Heart left ventricle (tissue), 16 donors: ENCODE measurements at regions not wholly inside any gene's neighbourhood (a gene's known extent, or its start where the extent isn't known, plus 50 kb on each side); places are given as distances from the start of the nearest gene placed in this dataset.

ENCODE experiments used
- ATAC-seq, 4 donors: fragments of 200-7000 bp; cut with Tn5 transposase; one replicate each; pipeline ENCODE4 v1.9.1; 2020 to 2022; ENCODE audit warnings: moderate library complexity in 4 of 4, mild to moderate bottlenecking in 3 of 4, moderate number of reproducible peaks in 1 of 4
- DNase-seq, 5 donors: peaks; one replicate each; pipeline ENCODE4 v3.0.0-alpha.2; 2020
- H3K27ac ChIP-seq, 12 donors: fragments of 200-600 bp; sonication (generic) in 4 of 12; one replicate each; pipeline versions ENCODE4 v1.5.0 to v1.8.0; 2016 to 2022; ENCODE audit warnings: mild to moderate bottlenecking in 2 of 12
- H3K27me3 ChIP-seq, 9 donors: fragments of 200-600 bp; sonication (generic) in 2 of 9; one replicate each; pipeline versions ENCODE4 v1.5.1 to v1.8.0; 2016 to 2022; ENCODE audit warnings: mild to moderate bottlenecking in 3 of 9
- H3K36me3 ChIP-seq, 9 donors: fragments of 200-600 bp; sonication (generic) in 2 of 9; one replicate each; pipeline versions ENCODE4 v1.5.0 to v1.8.0; 2018 to 2022; ENCODE audit warnings: mild to moderate bottlenecking in 2 of 9
- H3K4me1 ChIP-seq, 12 donors: fragments of 200-600 bp; sonication (generic) in 4 of 12; one replicate each; pipeline versions ENCODE4 v1.5.0 to v1.8.0; 2016 to 2022; ENCODE audit warnings: mild to moderate bottlenecking in 3 of 12
- H3K4me3 ChIP-seq, 12 donors: fragments of 200-600 bp; sonication (generic) in 4 of 12; one replicate each; pipeline versions ENCODE4 v1.5.0 to v1.8.0; 2017 to 2022; ENCODE audit warnings: mild to moderate bottlenecking in 9 of 12, moderate library complexity in 4 of 12
- H3K9me3 ChIP-seq, 12 donors: fragments of 200-600 bp; sonication (generic) in 4 of 12; one replicate each; pipeline versions ENCODE4 v1.5.0 to v1.8.0; 2016 to 2022; ENCODE audit warnings: mild to moderate bottlenecking in 1 of 12
- CTCF ChIP-seq, 12 donors: fragments of 200-600 bp; sonication (generic) in 4 of 12; IDR thresholded peaks; one replicate each; pipeline versions ENCODE4 v1.5.0 to v1.8.0; 2018 to 2022; ENCODE audit warnings: antibody characterized with exemption in 12 of 12, mild to moderate bottlenecking in 5 of 12
- POLR2A ChIP-seq, 2 donors: fragments of 450-650 bp; IDR thresholded peaks; one replicate each; pipeline ENCODE4 v1.6.1; 2017; ENCODE audit warnings: antibody characterized with exemption in 2 of 2, mild to moderate bottlenecking in 2 of 2, moderate library complexity in 2 of 2
- WGBS, 4 donors: extraction: QIAGEN DNeasy Blood & Tissue Kit in 2 of 4; methylation state at CpG; one replicate each; pipeline versions ENCODE4 v1.1.5 to v1.1.7; 2013 to 2018; 5-methylcytosine and 5-hydroxymethylcytosine counted together
- intact Hi-C, 10 donors: fragments of 100-400 bp; cut with DNase I; formaldehyde crosslinking; loops; one replicate each; pipeline versions ENCODE4 v1.11.1 to v1.14.2; 2022
- donor health status: ischemic (EF 13 %, LVEDD 7.1; RV severe dilation, severe dysfunction).
- donor health status: healthy with polysubstance abuse.
- donor health status: DM: no; HTN: yes; CAD: no.
- donor health status: DM: no; HTN: no; CAD: no.
- donor health status: ischemic (EF 25% LVEDD 6.9; RV normal size, moderate dysfunction).
- donor health status: ischemic (EF 25% LVEDD 5.7; RV mildly dilated, moderate dysfunction).
- donor health status: healthy.
- donor health status: DM: yes; HTN: yes; CAD: no.
- donor health status: ischemic (EF 35%, LVEDD 5.7; RV mildly dilated, moderate dysfunction).
- donor health status: nonischemic (EF 11% LVEDD 7.7; RV severe dilation, severe dysfunction).
- donor health status: DM: yes; HTN: yes; CAD: no.
- donor health status: PGD.
- donor health status: ischemic (EF 29% LVEDD 5.4; RV normal size, mild dysfunction).
- donor health status: nonischemic (EF 23%, LVEDD 6.1; RV moderate dilation, normal function).

DNA sequence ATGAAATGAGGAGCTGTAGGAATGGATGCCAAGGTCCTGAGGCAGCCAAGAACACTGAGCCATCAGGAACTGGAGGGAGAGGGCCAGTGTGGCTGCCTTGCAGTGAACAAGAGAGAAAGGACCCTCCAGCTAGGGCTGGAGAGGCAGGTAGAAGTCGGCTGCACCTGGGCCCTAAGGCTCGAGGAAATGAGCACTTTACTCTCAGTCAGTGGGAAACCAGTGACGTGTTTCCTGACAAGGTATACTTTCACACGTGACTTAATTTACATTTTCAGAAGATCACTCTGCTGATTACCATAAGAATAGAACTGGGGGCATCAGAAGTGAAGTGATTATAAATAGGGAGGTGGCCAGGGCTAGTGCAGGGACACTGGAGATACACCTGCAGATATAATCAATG is 115.2 kb downstream of the C17orf67 start:
- no peaks in the 10 kb centered on the region for H3K4me1 ChIP-seq
- H3K36me3 ChIP-seq, result no peaks in the 10 kb centered on the region
- no peak for DNase-seq
- H3K27ac ChIP-seq, result no peak overlapping the region
- H3K9me3 ChIP-seq, result no peaks in the 10 kb centered on the region
- H3K4me3 ChIP-seq, result no peak overlapping the region
- intact Hi-C loops, result loop anchor here in 9 of 10 donors (5.0 to 10.0 kb wide), 8 partner anchors 214 to 1196 kb away; no protein-coding TSS in a partner anchor
- TF ChIP-seq POLR2A (IDR thresholded peaks at IDR 0.05) (no peak), CTCF (IDR thresholded peaks at IDR 0.05) (no peak)
- peaks cover 0 to 14% (median 0%) of the 10 kb centered on the region in 9 donors for H3K27me3 ChIP-seq
- ATAC-seq, result no peak
- WGBS, 4 donors, result 69 to 75% (median 72%) methylated on average over 4 of the region's 4 CpGs

- Histone ChIP-seq H3K4me3 (no peak overlapping the region), H3K27ac (no peak overlapping the region), H3K36me3 (no peaks in the 10 kb centered on the region), H3K4me1 (no peaks in the 10 kb centered on the region), H3K27me3 (peaks cover 0 to 4% (median 0%) of the 10 kb centered on the region in 9 donors), H3K9me3 (no peaks in the 10 kb centered on the region)
- intact Hi-C loops, result no loop called here
- TF ChIP-seq POLR2A (IDR thresholded peaks at IDR 0.05), result no peak
- no peak for TF ChIP-seq CTCF (IDR thresholded peaks at IDR 0.05)
- 82 to 89% (median 84%) methylated on average over 5 of the region's 5 CpGs for WGBS, 4 donors
- ATAC-seq (no peak), DNase-seq (no peak)
Observed at GRCh38 chr17:56723421-56723820, 110.3 kb downstream of the C17orf67 start.

GRCh38 chr17:56724664-56725063 is 109.1 kb downstream of the C17orf67 start:
- no peak for DNase-seq
- no peaks in the 10 kb centered on the region for H3K36me3 ChIP-seq
- H3K9me3 ChIP-seq, result no peaks in the 10 kb centered on the region
- 46 to 66% (median 57%) methylated on average over 11 of the region's 11 CpGs for WGBS, 4 donors
- H3K27me3 ChIP-seq, result peaks cover 0 to 9% (median 0%) of the 10 kb centered on the region in 9 donors
- ATAC-seq, result peak in 1 of 4 donors; percentile 37
- H3K4me3 ChIP-seq, result no peak overlapping the region
- no peaks in the 10 kb centered on the region for H3K4me1 ChIP-seq
- no peak overlapping the region for H3K27ac ChIP-seq
- intact Hi-C loops, result no loop called here
- TF ChIP-seq POLR2A (IDR thresholded peaks at IDR 0.05), result no peak
- no peak for TF ChIP-seq CTCF (IDR thresholded peaks at IDR 0.05)

- no peaks in the 10 kb centered on the region for H3K4me1 ChIP-seq
- H3K9me3 ChIP-seq, result no peaks in the 10 kb centered on the region
- 70 to 77% (median 72%) methylated on average over 4 of the region's 4 CpGs for WGBS, 4 donors
- peaks cover 0 to 9% (median 0%) of the 10 kb centered on the region in 9 donors for H3K27me3 ChIP-seq
- H3K36me3 ChIP-seq, result no peaks in the 10 kb centered on the region
- no peak overlapping the region for H3K4me3 ChIP-seq
- H3K27ac ChIP-seq, result no peak overlapping the region
- TF ChIP-seq CTCF (IDR thresholded peaks at IDR 0.05) (no peak), POLR2A (IDR thresholded peaks at IDR 0.05) (no peak)
- no peak for DNase-seq
- no peak for ATAC-seq
- intact Hi-C loops, result no loop called here
Observed at GRCh38 chr17:56725144-56725543, 108.6 kb downstream of the C17orf67 start.
